ENCODE measurements at regions not wholly inside any gene's neighbourhood (a gene's known extent, or its start where the extent isn't known, plus 50 kb on each side); places are given as distances from the start of the nearest gene placed in this dataset.
"Not testable (repeated sequence)": the region's sequence is repeated elsewhere in the genome, so short reads cannot be mapped to it uniquely, and the experiment has no call there.

DNA sequence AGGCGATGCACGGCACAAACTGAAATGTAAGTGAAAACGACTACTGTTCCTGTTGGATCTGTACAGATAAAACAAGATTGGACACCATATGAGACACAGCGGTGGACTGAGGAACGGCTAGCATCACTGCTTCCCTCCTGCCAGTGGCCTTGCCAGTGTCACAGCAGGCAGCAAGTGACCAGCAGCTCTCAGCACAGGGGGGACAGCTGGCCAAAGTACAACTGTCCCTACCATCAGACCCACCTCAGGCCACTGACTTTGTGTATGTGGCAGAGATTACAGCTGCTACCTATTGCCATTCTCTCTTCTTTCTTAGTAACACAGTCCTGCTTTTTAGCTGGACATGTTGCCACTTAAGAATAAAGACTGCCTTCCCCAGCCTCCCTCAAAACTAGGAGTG is 80.0 kb upstream of the SLC66A3 start:
- no peak for DNase-seq

DNA sequence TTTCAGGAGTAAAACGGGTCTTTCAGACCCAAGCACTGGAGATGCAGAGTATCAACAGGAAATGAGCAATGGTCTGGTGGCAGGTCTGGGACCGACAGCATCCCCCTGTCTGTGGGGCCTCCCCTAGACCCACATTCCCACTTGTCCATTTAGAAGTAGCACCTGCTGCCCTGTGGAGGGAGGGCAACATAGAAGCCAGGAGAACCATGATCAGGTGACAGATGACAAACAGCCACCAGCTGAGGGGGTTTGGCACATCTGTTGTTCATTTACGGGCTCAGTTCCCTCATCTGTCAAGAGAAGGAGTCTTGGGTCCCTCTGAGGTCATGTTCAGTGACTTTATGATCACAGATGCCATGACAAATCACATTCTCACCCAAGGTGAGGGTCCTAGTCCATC is 77.9 kb upstream of the SLC66A3 start:
- DNase-seq, result no peak

DNA sequence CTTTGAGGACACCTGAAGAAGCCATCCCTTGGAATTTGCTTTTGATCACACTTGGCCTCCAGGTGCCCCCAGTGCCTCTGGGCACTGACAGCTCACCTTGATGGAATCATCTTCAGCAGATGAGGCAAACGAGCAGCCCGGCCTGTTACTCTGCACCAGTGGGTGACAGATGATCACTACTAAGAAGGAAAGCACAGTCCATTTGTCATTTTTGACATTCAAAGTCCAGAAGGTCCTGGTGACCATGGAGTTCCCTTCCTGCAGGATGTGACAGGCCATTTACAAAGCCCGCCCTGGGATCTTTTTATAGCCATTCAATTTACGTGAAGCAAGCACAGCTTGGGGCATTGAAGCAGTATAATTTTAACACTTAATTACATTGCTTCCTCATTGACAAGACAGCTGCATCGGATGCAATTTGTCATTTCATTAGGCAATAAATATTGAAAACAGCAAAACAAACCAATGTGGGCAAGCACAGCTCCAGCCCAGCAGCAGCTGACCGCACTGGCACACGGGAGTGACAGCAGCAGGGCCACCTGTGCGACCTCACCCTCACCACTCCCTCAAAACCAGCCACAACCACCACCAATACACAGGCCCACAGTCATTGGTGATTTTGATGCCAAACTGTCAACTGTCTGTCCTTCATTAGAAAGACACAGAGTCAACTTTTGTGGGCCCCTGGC is 76.0 kb upstream of the SLC66A3 start:
- DNase-seq, result no peak

DNA sequence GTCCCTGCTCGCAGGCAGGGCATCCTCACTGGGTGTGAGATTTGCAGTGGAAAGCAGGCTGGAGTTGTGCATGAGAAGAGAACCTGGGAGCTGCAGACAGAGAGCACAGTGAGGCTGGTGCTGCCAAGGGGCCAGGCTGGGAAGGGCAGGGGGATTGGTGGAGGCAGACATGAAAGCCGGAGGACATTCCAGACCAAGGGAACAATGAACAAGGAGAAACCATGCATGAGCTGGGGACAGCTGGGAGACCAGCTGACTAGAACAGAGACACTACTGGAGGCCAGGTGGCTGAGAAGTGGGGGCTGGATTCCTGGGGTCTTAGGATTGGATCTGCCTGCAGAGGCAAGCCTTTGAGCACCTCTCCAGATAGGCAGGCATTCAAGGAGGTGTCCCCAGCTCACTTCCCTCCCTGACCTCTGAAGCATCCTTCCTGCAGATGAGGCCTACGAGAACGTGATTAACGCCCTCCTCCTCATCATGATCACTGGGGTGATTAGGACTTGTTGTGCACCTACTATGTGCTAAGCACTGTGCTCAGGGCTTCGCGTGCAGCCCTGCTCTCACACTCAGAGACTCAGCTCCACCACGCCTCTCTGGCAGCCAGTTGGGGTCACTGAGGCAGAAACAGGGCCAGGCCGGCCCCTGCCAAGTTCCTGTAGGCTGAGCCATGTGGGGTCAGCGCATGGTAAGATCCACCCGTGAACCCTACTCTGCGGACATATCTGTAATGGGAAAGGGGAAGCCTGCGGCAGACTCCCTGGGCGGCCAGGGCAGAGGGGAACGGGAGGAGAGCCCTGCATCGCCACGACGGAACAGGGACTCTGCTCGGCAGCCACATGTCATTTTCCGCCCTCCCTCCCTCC is 74.8 kb upstream of the SLC66A3 start:
- DNase-seq, result no peak

DNA sequence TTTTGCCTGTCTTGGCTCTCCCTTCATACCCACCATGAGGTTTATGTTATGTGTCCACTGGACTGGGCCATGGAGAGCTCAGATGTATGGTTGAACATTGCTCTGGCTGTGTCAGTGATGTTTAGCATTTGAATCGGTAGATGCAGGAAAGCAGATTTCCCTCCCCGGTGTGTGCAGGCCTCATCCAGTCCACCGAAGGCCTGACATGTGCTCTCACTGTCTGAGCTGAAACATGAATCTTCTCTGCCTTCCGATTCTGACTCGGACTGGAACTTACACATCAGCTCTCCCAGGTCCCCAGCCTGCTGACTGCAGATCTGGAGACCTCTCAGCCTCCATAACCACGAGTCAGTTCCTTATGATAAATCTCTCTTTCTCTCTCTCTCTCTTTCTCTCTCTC is 72.4 kb upstream of the SLC66A3 start:
- no peak for DNase-seq

DNA sequence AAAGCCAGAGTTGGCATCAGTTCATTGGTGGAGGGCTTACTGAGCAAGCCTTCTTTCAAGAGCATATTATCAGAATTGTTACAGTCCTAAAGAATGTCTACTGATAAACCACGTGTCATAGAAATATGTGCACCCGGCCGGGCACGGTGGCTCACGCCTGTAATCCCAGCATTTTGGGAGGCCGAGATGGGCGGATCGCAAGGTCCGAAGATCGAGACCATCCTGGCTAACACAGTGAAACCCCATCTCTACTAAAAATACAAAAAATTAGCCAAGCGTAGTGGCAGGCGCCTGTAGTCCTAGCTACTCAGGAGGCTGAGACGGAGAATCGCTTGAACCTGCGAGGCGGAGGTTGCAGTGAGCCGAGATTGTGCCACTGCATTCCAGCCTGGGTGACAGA is 66.4 kb upstream of the SLC66A3 start:
- DNase-seq, result not testable (repeated sequence)

DNA sequence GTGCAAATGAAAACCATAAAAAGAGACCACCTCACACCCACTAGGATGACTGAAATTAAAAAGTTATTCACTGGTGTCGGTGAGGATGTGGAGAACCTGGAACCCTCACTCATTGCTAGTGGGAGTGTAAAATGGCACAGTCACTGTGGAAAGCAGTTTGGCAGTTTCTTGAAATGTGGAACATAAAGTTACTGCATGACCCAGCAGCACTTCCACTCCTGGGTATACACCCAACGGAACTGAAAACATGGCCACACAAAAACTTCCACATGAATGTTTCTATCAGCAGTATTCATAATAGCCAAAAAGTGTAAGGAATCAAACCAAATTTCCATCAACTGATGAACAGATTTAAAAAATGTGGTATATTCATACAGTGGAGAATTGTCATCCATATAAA is 65.1 kb upstream of the SLC66A3 start:
- DNase-seq, result no peak

DNA sequence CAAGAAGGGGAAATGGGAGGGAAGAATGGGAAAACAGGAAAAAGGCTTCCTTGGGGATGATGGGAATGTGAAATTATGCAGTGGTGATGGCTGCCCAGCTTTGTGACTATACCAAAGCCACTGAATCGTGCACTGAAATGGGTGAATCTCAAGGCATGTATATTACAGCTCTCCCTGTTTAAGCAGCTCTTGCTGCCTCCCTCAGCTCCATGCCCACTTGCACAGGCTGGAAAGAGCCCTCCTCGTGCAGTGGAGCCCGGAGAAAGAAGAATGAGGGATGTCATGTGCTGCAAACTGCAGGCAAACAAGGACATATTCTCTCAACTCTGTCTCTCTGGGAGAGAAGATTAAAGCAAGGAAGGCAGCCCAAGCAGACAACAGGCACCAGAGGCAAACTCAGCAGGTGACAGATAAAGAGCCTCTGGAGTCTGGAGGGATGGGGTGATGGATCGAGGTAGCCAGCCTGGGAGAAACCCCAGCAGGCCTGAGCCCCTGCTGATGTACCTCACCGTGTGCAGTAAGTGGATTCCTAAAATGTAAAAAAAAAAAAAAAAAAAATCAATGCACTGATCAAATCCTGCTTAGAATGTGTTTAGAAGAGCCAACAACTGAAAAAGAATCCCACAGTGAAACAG is 62.4 kb upstream of the SLC66A3 start:
- no peak for DNase-seq

DNA sequence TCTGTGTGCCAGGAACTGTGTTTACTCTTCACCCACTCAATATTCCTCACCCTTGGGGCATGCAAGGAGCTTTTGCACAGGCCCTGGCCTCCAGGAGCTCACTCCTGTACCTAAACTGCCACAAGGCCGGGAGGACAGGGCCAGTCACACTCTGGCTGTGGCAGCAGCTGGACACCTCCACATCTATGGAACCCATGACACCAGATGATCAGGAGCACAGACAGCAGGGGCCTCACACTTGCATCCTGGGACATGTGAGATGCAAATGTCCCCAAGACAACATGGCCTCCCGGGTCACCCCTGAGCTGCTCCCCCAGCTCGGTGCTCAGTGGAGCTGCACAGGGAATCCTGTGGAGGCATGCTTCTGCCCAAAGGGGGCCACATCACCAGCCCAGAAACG is 61.8 kb upstream of the SLC66A3 start:
- no peak for DNase-seq

DNA sequence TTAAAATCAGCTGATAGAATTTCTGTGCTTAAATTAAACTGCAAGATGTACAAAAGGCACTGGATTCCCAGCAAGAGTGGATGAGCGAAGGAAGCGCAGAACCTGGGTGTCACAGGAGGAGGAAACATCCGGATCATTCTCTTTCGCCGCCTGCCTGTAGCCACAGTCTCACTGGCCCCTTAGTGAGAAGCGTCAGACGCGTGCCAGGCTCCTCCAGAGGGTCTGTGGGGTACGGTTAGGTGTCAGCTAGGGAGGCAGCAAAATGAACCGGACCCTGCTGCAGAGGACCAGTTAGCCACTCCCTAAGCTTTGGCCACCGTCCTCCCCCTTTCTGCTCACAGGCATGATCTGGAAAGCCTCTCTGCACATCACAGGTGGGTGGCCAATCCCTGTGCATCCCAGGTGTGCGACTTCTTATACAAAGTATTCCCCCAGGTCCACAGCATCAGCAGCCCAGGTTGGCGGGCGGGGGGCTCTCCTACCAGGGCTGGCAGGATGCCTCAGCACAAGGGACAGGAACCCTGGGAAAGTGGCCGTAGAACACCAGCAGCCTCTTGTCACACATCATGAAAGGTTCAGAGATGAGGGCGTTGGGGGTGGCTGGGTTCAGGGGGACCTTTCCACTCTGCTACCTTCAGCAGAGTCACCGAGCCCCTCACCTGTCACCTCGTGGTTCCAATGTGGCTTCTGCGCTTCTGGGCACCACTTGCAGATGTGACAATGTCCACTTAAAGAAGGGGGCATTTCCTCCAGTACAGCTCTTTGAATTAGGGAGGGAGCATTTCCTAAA is 61.1 kb upstream of the SLC66A3 start:
- no peak for DNase-seq

DNA sequence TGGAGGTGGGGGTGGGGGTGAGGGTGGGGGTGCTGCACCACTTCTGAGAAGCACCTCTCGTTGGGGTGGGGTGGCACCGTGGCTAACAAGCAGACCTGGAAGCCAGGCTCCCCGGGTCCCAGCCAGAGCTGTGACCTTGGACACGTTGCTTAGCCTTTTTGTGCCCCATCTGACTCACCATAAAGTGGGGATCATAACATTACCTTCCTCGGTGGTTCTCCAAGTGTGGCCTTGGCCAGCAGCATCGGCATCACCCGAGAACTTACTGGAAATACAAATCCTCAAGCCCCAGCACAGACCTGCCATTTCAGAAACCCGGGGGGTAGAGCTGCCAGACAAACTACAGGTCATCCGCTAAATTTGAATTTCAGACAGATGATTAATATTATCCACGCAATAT is 58.7 kb upstream of the SLC66A3 start:
- DNase-seq, result no peak

DNA sequence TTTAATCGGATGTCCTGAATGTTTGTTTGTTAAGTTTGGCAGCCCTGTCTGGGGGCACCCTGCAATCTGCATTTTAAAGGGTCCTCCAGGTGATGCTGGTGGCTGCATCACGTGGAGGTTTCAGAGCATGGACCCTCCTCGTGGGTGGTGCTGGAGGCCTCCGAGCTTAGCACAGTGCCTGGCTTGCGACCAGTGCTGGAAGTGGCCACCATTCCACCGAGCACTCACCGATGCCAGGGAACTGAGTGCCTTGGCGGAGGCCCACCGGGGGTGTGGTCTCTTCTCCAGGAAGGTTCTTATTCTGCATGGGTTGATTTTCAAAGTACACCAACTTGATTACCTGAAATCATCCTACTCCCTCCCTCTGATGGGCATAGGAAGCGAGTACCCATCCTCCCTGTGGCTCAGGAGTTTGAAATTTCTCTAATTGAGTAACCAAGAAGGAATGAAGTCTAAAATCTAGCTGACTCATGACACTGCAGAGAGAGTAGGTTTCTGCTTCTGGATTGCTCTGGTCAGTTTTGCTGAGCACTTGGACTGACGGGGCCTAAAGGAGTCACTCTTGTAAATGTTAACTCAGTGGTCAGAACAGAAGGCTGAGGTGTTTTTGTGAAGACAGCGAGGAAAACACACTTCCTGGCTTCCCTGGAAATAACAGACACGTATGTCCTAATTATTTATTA is 58.1 kb upstream of the SLC66A3 start:
- no peak for DNase-seq

DNA sequence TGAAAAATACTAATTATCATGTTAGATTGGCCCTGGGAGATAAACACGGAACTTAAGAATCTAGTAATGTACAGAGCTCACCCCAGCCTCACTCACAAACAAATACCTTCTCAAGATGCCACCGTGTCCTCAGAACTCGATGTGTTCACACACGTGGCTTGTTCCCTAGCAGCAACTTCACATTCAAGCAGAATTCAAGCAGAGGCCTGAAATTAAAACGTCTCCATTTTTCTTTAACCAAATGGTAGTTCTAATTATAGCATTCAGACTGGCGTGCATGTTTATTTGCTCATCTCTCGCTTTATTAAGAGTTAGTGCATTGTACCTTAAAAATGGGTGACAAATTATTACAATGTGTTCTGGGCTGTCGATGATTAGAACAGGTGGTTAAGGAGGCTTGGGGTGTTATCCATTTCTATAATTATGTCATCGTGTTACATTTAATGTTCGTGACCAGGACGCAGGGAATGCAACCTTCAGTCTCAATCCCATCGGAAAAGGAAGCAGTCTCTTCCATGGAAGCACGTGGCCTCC is 57.3 kb upstream of the SLC66A3 start:
- no peak for DNase-seq

DNA sequence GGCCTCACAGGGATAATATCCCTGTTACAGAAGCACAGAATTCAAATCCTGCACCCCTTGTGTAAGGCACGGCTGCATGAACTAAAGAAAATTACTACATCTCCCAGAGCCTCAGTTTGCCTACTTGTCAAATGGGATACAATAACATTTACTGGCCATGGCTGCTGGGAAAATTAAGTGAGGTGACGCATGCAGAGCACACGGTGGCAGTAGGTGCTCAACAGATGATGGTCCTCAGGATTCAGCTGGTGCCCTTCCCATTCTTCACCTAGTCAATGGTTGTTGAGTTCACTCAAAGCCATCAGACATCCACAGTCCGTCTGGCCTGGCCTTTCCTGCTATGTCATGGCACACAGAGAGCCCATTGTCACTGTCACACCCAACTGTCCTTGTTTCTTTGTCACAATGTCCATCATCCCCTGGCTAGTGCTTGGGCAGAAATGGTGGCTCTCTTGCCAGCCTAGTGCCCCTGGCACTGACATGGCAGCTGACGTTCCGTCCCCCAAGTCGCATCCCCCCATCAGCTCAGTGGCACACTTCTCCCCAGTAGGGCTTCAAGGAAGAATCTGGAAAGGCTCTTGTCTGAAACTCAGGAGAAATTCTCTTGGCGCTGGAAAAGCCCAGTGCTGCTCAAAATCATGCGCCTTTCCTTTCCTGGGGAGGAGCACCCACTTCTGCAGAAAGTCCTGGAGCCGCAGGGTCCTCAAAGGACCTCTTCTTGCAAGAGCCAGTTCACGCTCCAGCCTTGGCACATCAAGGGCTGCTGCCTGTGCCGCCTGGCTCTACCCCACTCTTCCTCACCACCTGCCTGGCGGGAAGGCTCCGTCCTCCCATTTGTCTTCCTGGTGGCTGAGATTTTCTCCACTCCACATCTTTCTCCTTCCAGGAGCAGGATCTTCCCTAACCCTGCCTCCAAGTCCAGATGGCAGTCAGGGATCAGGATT is 55.9 kb upstream of the SLC66A3 start:
- no peak for DNase-seq

DNA sequence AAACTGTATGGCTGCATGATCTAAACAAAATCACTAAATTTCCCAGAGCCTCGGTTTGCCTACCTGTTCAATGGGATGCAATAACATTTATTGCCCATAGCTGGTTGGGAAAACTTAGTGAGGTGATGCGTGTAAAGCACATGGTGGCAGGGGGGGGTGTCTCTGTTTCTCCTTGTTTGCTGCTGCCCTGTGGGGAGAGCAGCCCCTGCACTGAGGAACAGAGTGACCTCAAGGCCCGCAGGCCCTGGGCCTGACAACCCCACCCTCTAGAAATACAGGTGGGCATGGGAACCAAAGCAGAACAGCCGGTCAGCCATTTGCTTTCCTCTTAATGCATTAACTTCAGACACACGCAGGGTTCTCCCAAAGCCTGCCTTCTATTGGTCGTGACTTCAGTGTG is 55.1 kb upstream of the SLC66A3 start:
- DNase-seq, result no peak

DNA sequence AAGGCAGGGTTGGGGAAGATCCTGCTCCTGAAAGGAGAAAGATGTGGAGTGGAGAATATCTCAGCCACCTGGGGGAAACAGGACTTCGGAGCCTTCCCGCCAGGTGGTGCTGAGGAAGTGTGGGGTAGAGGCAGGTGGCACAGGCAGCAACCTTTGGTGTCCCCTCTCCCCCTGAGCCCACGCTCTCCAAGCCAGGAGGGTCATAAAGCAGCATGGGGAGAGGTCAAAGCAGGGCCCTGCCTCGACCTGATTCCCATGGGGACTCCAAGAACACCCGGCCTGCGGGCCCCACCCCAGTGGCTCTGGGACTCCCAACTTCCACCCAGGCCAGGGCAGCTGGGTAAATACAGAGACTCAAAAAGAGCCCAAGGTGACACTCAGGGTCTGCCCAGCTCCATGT is 54.3 kb upstream of the SLC66A3 start:
- no peak for DNase-seq

DNA sequence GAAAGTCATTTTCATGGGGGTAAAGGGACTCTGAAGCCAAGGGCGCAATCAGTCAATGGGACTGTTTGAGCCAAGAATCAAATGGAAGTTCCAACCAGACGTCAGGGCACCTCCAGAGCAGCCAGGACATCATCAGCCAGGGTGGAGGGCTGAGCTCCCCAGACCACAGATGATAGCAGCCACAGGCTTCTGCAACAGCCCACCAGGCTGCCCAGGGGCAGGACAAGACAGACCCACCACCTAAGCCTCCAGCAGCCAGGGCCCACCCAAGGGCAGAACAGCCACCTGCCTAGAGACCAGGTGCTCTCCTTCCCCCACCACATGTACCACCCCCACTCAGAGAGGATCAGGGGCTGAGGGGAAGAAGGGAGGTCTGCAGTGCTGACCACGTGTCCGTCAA is 53.8 kb upstream of the SLC66A3 start:
- no peak for DNase-seq

DNA sequence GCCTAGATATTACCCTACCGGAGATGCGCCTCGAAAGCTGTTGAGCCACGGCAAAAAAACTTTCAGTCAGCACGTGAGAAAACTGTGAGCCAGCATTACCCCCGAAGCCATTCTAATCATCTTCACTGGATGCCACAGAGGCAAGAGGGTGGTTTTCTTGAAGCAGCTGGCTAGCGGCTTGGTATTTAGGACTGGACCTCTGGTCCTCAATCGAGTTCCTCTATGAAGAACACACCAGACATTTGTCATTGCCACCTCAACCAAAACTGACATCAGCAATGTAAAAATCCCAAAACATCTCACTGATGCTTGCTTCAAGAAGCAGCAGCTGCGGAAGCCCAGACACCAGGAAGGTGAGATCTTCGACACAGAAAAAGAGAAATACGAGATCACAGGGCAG is 52.8 kb upstream of the SLC66A3 start:
- DNase-seq, result no peak

DNA sequence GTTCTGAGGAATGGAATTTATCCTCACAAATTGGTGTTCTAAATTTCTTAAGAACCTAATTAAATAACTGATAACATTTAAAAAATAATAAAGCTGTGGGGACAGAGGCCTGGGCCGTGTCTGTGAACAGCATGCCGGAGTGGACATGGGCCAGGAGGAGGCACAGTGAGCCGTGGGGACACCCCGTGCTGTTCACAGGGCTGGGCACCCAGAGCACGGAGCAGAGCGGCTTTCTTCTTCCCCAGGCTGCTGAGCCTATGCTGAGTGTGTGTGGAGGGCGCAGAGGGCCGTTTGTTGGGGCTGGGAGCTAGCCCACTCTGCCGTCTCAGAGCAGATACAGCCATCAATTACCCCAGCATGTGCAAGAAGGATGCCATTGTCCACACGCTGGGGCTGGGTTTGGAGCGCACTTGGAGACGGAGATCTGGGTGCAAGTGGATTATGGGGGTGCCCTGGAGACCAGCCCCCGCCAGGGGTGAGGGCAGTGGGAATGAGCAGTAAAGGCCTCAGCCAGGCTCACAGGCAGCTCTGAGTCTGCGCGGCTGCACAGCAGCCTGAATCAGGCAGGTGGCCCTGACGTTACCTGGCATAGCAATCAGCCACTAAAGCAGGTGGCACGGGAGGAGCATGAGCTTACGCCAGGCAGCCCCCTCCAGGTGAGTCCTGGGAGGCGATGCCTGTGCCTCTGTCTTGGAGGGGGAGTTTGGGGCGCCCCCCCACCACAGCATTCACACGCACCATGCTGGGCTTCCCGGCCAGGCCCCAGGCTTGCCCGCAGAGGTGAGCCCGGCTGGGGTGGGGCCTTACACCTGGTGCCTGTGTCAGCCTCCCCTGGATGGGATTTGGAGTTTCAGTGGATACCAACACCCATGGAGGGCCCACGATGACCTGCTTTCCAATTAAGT is 52.1 kb upstream of the SLC66A3 start:
- no peak for DNase-seq
